ENCODE measurements at regions not wholly inside any gene's neighbourhood (a gene's known extent, or its start where the extent isn't known, plus 50 kb on each side); places are given as distances from the start of the nearest gene placed in this dataset.

DNA sequence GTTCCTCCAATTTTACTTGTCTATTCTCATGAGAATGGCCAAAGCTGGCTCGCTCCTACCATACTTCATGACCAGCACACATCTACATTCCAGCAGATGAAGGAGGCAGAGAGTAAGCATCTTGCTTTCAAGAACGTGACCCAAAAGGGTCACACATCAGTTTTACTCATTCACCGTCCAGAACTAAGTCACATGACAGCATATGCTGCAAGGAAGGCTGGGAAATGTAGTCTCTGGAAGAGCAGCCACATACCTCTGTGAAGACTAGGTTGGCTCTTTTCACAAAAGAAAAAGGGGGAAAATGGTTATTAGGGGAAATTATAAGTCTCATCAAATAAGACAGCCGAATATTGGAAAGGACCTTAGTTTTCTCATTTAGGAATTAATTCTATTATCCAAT, 835.3 kb downstream of the EPHA4 start:
- no peaks in the 10 kb centered on the region for H3K27me3 ChIP-seq (ENCODE audit: insufficient read depth, low read length, poor library complexity, severe bottlenecking)
- H3K9me2 ChIP-seq (replicated peaks; ENCODE audit: low read depth, low read length), result no peaks in the 10 kb centered on the region
- H3K36me3 ChIP-seq (ENCODE audit: insufficient read depth, low read length), result no peaks in the 10 kb centered on the region
- H3K79me2 ChIP-seq (ENCODE audit: insufficient read depth, low read length), result no peaks in the 10 kb centered on the region
- no peaks in the 10 kb centered on the region for H3K4me1 ChIP-seq (ENCODE audit: insufficient read depth, low read length, poor library complexity, severe bottlenecking)
- H3K9ac ChIP-seq (ENCODE audit: low read depth, low read length, poor library complexity, severe bottlenecking), result no peak overlapping the region
- no peaks in the 10 kb centered on the region for H4K20me1 ChIP-seq (ENCODE audit: insufficient read depth, low read length, poor library complexity, severe bottlenecking)
- H3K4me2 ChIP-seq (ENCODE audit: low read depth, low read length, poor library complexity, severe bottlenecking), result no peak overlapping the region
- H3F3A ChIP-seq (ENCODE audit: low read depth), result no peaks in the 10 kb centered on the region
- H3K9me3 ChIP-seq (ENCODE audit: insufficient read depth, low read depth, low read length), result no peaks in the 10 kb centered on the region
- TF ChIP-seq, protein P1, sequence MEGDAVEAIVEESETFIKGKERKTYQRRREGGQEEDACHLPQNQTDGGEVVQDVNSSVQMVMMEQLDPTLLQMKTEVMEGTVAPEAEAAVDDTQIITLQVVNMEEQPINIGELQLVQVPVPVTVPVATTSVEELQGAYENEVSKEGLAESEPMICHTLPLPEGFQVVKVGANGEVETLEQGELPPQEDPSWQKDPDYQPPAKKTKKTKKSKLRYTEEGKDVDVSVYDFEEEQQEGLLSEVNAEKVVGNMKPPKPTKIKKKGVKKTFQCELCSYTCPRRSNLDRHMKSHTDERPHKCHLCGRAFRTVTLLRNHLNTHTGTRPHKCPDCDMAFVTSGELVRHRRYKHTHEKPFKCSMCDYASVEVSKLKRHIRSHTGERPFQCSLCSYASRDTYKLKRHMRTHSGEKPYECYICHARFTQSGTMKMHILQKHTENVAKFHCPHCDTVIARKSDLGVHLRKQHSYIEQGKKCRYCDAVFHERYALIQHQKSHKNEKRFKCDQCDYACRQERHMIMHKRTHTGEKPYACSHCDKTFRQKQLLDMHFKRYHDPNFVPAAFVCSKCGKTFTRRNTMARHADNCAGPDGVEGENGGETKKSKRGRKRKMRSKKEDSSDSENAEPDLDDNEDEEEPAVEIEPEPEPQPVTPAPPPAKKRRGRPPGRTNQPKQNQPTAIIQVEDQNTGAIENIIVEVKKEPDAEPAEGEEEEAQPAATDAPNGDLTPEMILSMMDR (conservative IDR thresholded peaks at IDR 0.05; ENCODE audit: low read length), result no peak
- no peak for TF ChIP-seq EZH2phosphoT487 (IDR thresholded peaks at IDR 0.05; ENCODE audit: borderline replicate concordance)
- no peak overlapping the region for H3K4me3 ChIP-seq (ENCODE audit: low read length, poor library complexity, severe bottlenecking)
- no peak overlapping the region for H2AFZ ChIP-seq (ENCODE audit: low read length)

- Histone ChIP-seq H2AFZ (ENCODE audit: low read length) (no peak overlapping the region), H3K4me3 (ENCODE audit: low read length, poor library complexity, severe bottlenecking) (no peak overlapping the region), H3K4me1 (ENCODE audit: insufficient read depth, low read length, poor library complexity, severe bottlenecking) (no peaks in the 10 kb centered on the region), H3K9me2 (replicated peaks; ENCODE audit: low read depth, low read length) (no peaks in the 10 kb centered on the region), H3K9me3 (ENCODE audit: insufficient read depth, low read depth, low read length) (no peaks in the 10 kb centered on the region), H3K4me2 (ENCODE audit: low read depth, low read length, poor library complexity, severe bottlenecking) (no peak overlapping the region), H3K36me3 (ENCODE audit: insufficient read depth, low read length) (no peaks in the 10 kb centered on the region), H4K20me1 (ENCODE audit: insufficient read depth, low read length, poor library complexity, severe bottlenecking) (no peaks in the 10 kb centered on the region), H3F3A (ENCODE audit: low read depth) (no peaks in the 10 kb centered on the region), H3K27me3 (ENCODE audit: insufficient read depth, low read length, poor library complexity, severe bottlenecking) (no peaks in the 10 kb centered on the region), H3K9ac (ENCODE audit: low read depth, low read length, poor library complexity, severe bottlenecking) (no peak overlapping the region), H3K79me2 (ENCODE audit: insufficient read depth, low read length) (no peaks in the 10 kb centered on the region)
- TF ChIP-seq, protein P1 (conservative IDR thresholded peaks at IDR 0.05; ENCODE audit: low read length), result no peak
- no peak for TF ChIP-seq EZH2phosphoT487 (IDR thresholded peaks at IDR 0.05; ENCODE audit: borderline replicate concordance)
Measured at GRCh38 chr2:220743203-220743602, 828.9 kb downstream of the EPHA4 start.

- Histone ChIP-seq H3F3A (ENCODE audit: low read depth) (no peaks in the 10 kb centered on the region), H3K4me1 (ENCODE audit: insufficient read depth, low read length, poor library complexity, severe bottlenecking) (no peaks in the 10 kb centered on the region), H3K4me2 (ENCODE audit: low read depth, low read length, poor library complexity, severe bottlenecking) (no peak overlapping the region), H2AFZ (ENCODE audit: low read length) (no peak overlapping the region), H3K9me2 (replicated peaks; ENCODE audit: low read depth, low read length) (no peaks in the 10 kb centered on the region), H3K9me3 (ENCODE audit: insufficient read depth, low read depth, low read length) (no peaks in the 10 kb centered on the region), H3K9ac (ENCODE audit: low read depth, low read length, poor library complexity, severe bottlenecking) (no peak overlapping the region), H3K36me3 (ENCODE audit: insufficient read depth, low read length) (no peaks in the 10 kb centered on the region), H3K79me2 (ENCODE audit: insufficient read depth, low read length) (no peaks in the 10 kb centered on the region), H3K27me3 (ENCODE audit: insufficient read depth, low read length, poor library complexity, severe bottlenecking) (no peaks in the 10 kb centered on the region), H3K4me3 (ENCODE audit: low read length, poor library complexity, severe bottlenecking) (no peak overlapping the region), H4K20me1 (ENCODE audit: insufficient read depth, low read length, poor library complexity, severe bottlenecking) (no peaks in the 10 kb centered on the region)
- no peak for TF ChIP-seq EZH2phosphoT487 (IDR thresholded peaks at IDR 0.05; ENCODE audit: borderline replicate concordance)
- TF ChIP-seq, protein P1 (conservative IDR thresholded peaks at IDR 0.05; ENCODE audit: low read length), result no peak
Measured at GRCh38 chr2:220744861-220745260, 827.2 kb downstream of the EPHA4 start.

All from Loucy (cell line).